ENCODE measurements at regions not wholly inside any gene's neighbourhood (a gene's known extent, or its start where the extent isn't known, plus 50 kb on each side); places are given as distances from the start of the nearest gene placed in this dataset.

DNA sequence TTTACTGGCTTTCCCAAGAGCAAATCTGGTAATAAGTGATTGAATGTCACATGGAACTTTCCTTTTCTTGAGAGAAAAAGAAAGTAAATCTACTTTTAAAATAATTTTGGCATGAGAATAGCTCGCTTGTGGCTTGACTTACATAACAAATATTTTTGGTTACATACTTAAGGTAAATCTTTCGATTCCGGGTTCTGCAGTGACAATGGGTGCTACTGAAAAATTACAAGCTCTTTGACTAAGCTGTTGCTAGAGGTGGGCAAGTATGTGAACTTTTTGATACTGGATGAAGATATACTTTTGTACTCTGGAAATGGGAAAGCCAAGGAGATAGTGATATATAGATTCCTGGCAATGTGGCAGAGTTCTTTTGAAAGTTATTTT, 51.9 kb upstream of the OTOL1 start:
- H3K4me3 ChIP-seq (ENCODE audit: low read depth, low read length) = no peak overlapping the region
- TF ChIP-seq CTCF (conservative IDR thresholded peaks at IDR 0.05; ENCODE audit: low read depth, low read length) = no peak
- DNase-seq (ENCODE audit: low read depth) = no peak

GRCh38 chr3:161443921-161444693, 52.5 kb upstream of the OTOL1 start:
- TF ChIP-seq CTCF (conservative IDR thresholded peaks at IDR 0.05; ENCODE audit: low read depth, low read length) = no peak
- H3K4me3 ChIP-seq (ENCODE audit: low read depth, low read length) = no peak overlapping the region
- DNase-seq (ENCODE audit: low read depth) = no peak

DNA sequence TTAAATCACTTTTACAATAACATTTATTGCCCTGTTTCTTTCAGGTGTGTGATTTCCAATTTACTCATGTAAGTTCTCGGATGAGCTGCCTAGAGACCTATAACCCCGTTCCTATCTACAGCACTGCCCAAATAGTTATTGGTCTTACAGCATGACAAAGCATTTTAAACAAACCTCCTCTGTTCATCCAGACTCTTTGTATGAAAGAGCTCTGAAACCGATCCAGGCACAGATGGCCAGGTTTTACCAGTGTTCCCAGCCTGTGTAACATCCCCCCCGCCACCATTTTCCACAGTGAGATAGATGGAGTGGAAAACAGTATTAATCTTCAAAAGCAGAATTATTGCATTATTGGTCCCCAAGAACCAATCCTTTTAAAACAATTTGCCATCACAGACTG, 59.0 kb upstream of the SPTSSB start:
- DNase-seq (ENCODE audit: low read depth) = no peak
- TF ChIP-seq CTCF (conservative IDR thresholded peaks at IDR 0.05; ENCODE audit: low read depth, low read length) = no peak
- H3K4me3 ChIP-seq (ENCODE audit: low read depth, low read length) = no peak overlapping the region

GRCh38 chr3:161427347-161427746, 56.0 kb upstream of the SPTSSB start:
- DNase-seq (ENCODE audit: low read depth) = no peak
- H3K4me3 ChIP-seq (ENCODE audit: low read depth, low read length) = no peak overlapping the region
- TF ChIP-seq CTCF (conservative IDR thresholded peaks at IDR 0.05; ENCODE audit: low read depth, low read length) = no peak

GRCh38 chr3:161426758-161427157, 55.4 kb upstream of the SPTSSB start:
- H3K4me3 ChIP-seq (ENCODE audit: low read depth, low read length) = no peak overlapping the region
- no peak for TF ChIP-seq CTCF (conservative IDR thresholded peaks at IDR 0.05; ENCODE audit: low read depth, low read length)
- no peak for DNase-seq (ENCODE audit: low read depth)

DNA sequence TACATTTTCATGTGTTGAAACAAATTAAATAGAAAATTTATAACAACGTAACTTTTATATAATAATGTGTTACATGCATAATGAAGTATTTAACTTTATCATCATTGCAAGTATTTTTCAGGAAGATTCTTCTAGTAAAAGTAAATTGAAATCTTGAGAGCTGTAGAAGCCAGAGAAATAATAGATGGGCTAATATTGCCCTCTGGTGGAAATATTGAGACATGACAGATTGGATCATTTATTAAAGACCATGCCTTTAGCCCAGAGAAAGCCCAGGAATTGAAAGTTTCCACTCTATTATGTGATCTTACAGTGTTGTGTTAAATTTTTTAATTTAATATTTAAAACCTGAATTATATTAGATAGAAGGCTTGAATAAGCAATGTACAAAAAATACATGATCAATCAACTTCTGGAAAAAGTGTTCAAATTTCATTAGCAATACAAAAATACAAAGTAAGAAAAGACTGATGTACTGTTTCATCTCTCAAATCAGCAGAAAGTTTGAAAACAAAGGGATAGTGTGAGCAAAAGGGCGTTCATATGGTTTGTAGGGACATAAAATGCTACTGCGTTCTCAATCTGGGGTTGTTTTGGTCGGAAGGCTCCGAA, 52.7 kb upstream of the SPTSSB start:
- H3K4me3 ChIP-seq (ENCODE audit: low read depth, low read length) = no peak overlapping the region
- peak; percentile 55 for TF ChIP-seq CTCF (conservative IDR thresholded peaks at IDR 0.05; ENCODE audit: low read depth, low read length)
- peak; percentile 68 for DNase-seq (ENCODE audit: low read depth)
